HG03342 (cell line): ENCODE measurements at regions not wholly inside any gene's neighbourhood (a gene's known extent, or its start where the extent isn't known, plus 50 kb on each side); places are given as distances from the start of the nearest gene placed in this dataset.
"Not testable (repeated sequence)": the region's sequence is repeated elsewhere in the genome, so short reads cannot be mapped to it uniquely, and the experiment has no call there.

ENCODE experiments used
- ATAC-seq: cut with Tn5 transposase; IDR thresholded peaks from one replicate; pipeline ENCODE4 v1.9.1; 2021; ENCODE audit warnings: mild to moderate bottlenecking, moderate library complexity; ENCODE audit not compliant: unreplicated experiment

DNA sequence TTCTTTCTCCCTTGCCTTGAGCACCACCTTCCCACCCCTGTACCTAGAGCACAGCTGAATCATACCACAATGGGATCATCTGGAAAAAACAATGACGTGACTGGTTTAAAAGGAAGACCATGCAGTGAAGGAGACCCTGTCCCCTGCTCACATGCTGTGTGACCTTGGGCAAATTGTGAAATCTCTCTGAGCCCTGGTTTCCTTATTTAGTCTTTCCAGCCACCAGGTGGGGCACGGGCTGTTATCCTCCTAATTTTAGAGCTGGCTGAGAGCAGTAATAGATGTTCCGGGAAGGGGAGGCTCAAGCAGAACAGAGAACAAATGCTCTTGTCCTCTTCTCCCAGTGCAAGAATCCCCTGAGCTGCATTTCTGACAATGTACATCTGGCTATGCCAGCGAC lies 198.3 kb downstream of the RPS24 start:
- ATAC-seq: no peak

GRCh38 chr10:78236416-78237015 lies 202.9 kb downstream of the RPS24 start:
- no peak for ATAC-seq

- not testable (repeated sequence) for ATAC-seq
Measured at GRCh38 chr10:78237951-78238350, 204.3 kb downstream of the RPS24 start.

DNA sequence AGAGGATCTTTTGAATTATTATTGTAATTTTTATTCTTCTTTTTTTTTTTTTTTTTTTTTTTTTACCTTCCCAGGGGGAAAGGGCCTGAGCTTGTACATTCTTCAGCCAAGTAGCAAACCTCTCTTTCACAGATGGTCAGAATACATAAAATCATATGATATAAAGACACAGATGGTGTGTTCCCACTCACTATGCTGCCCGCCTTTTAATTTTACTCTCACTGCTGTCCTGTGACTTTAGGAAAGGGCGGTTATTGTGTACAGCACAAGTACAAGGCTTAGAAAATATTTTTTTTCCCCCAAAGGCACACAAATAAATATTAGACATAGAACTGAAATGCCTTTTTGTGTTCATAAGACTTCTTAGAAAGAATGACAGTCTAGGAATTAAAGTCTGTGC lies 213.6 kb downstream of the RPS24 start:
- ATAC-seq: no peak

GRCh38 chr10:78247821-78248220 lies 214.2 kb downstream of the RPS24 start:
- ATAC-seq: no peak

DNA sequence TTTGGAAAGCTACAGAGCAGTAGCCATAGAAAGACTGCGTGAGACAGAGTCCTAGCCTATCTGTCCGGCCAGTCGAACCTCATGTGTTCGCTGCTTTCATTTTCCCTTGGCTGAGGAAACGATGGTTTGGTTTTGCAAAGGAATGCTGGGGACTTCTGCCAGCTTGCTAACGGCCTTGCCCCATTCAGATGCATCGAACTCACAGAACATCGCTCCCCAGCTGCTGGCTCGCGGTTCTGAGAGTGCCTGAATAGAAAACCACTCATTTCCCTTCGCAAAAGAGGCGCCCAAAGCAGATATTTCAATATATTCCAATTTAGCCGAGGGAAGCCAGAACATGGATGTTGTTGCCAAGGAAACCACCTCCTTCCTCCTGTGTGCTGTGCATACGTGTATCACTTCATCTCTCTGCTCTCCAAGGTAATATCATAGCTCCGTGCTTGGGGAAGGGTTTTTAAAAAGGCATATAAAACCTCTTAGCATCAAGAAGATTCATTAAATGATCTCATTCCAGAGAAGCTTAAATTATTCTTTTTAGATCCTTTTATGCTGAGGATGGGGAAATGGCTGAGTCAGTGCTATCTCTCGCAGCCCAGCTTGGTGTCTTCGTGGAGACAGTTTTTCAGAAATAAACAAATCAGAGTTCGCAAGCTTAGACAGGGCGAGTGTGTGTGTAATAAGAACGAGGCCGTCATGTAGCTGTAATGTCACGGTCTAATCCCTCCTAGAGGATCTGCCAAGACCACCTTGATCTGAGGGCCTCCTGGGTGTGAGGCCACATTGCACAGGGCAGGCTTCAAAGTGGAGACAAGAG lies 215.2 kb downstream of the RPS24 start:
- ATAC-seq: no peak

GRCh38 chr10:78249690-78250089 lies 216.0 kb downstream of the RPS24 start:
- no peak for ATAC-seq

- no peak for ATAC-seq
Measured at GRCh38 chr10:78250313-78251015, 216.8 kb downstream of the RPS24 start.

- no peak for ATAC-seq
Measured at GRCh38 chr10:78251016-78251385, 217.3 kb downstream of the RPS24 start.

DNA sequence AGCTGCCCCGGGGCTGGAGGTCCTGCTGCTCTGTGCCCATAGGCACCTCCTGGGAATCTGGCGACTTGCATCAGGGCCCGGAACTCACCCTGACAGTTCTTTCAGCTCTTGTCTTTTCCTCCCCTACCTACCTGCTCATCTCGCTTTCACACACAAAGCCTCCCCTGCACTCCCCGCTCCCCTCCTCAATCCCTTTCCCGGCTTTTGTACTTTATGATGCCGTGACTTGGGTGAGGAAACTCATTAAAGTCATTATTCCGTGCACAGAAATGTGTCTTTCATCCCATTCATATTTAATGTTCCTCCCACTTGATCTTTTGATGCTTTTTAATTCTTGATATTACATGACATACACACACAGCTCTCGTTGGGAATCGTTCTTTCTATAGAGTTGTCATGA lies 218.6 kb downstream of the RPS24 start:
- no peak for ATAC-seq

GRCh38 chr10:78253063-78253853 lies 219.6 kb downstream of the RPS24 start:
- no peak for ATAC-seq

DNA sequence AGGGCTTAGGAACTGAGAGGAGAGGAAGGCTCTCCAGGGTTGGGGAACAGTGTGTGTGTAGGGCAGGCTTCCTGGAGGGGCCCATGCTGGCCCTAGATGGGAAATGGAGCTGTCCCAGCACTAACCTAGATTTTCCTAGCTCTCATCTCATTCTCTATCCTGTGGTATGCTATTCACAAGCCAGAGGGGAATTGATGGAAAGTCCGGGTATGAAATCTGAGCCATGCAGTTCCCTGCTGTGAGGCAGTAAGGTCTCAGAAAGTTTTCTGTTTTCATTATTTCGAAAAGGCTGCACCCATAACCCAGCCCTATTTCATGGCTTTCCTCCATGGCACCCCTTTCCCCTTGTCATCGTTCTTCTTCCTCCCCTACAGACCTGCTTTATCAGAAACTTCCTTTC lies 220.3 kb downstream of the RPS24 start:
- no peak for ATAC-seq

DNA sequence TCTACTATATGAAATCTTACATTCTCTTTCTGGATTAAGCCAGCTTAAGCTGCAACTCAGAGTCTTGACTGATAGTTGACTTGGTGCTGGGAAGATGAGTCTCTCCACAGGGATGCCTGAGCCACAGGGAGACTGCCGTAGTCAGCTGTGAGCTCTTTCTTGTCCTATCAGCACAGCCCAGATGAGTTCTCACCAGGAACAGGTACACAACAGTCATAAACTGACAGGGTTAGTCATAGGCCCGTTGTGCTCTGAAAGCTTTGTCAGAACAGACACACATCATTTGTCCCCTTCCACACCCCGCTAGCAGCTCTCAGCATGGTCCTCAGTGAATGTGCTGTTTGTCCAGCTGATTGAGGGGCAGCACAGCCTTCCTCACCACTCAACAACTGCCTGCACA lies 221.6 kb downstream of the RPS24 start:
- ATAC-seq: no peak

DNA sequence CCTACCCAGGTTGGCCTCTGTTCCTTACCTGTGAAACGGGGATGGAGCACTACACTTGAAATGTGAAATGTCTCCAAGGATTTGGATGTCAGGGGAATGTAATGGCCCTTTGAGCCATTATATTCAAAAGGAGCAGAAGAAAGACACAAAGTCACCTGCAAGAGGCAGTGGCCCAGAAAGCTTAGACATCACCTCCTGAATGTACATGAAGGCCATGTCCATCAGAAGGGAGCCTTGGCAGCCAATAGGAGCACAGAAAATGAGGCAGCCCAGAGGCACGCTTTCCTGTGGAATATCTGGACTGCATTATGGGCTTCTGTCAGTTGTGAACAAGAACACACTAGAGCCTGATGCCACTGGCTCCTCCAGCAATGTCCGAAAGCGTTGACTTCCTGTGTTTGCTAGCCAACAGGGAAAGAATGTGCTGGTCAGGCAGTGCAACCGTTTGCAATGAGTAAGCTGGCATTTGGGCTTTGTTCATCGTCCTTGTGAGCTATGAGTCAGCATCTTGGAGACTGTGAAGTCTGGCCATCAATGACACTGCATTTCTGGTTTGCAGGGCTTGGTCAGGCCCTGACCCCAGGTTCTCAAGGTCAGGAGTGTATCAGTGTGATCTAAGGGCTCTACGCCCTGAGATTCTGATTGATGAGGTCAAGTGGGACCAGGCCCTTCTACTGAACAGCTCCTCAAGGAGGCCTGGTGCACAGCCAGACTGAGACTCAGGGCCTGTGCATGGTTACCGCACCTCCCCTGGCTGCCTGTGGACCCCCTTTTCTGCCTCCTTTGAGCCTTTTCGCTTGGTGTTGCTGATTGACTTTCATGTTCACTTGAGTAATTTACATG lies 222.4 kb downstream of the RPS24 start:
- ATAC-seq: no peak

DNA sequence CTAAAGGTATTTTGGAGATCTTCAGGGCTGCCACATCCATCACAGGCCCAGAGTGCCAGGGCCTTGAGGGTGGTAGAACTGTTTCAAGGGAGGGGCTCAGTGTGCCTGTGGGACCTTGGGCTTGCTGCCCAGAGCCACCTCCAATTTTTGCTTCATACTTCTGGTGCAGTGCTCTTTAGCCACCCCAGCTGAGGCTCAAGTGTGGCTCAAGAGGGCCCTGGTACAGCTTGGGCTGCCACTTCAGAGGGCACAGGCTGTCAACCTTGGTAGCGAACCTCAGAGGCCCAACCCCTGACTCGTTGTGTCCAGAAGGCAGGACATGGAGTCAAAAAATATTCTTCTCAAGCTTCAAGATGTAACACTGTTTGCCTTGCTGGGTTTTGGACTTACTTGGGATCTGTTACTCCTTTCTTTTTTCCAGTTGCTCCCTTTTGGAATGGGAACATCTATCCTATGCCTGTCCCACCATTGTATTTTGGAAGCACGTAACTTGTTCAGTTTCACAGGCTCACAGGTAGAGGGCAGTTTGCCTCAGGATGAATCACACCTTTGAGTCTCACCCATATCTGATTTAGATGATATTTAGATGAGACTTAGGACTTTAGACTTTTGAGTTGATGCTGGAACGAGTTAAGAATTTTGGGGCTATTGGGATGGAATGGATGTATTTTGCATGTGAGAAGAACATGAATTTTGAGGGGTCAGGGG lies 224.8 kb downstream of the RPS24 start:
- ATAC-seq: no peak

- ATAC-seq: no peak
Measured at GRCh38 chr10:78259391-78259790, 225.7 kb downstream of the RPS24 start.

GRCh38 chr10:78260141-78260540 lies 226.5 kb downstream of the RPS24 start:
- ATAC-seq: no peak

DNA sequence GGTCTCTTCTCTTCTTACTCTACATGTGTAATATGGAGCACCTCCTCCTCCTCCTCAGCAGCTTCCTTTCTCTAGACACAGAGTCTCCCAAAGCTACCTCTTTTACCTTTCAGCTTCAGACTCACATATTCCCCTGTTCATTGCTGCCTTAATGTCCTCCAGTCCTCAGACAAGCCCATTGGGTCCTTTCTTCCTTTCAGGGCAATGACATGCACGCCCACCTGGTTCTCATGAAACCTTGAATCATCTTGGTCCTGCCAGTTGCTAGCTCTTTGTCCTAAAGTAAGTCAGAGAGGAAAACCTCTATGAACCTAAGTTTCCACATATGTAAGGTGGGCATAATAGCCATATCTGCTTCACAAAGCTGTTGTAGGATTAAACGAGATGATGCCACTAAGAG lies 227.0 kb downstream of the RPS24 start:
- no peak for ATAC-seq

DNA sequence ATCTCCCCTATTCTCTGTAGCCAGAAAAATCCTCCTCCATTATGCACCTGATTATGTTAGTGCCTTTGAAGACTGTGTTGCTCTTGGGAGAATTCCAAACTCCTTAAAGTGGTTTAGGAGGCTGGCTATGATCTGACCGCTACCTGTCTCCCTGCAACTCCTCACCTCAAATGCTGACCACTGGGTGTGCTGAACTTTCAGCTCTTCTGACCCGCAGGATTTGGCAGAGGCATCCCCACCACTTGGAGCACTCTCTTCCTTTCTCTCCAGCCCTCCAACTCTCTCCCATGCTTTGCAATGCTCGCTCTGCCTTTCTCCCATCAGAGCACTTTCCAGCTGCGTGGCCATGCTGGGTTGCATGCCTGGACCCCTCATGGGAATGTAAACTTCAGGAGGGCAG lies 227.6 kb downstream of the RPS24 start:
- no peak for ATAC-seq

- no peak for ATAC-seq
Measured at GRCh38 chr10:78262860-78263259, 229.2 kb downstream of the RPS24 start.
